Vagina (tissue), 2 donors: ENCODE measurements at regions not wholly inside any gene's neighbourhood (a gene's known extent, or its start where the extent isn't known, plus 50 kb on each side); places are given as distances from the start of the nearest gene placed in this dataset.

Experiments used
- CTCF ChIP-seq, 3 experiments: fragments of 450-650 bp in 2 of 3; fragments of 200-600 bp in 1 of 3; sonication (generic) in 1 of 3; IDR thresholded peaks; one replicate each; pipeline ENCODE4 v1.5.1; 2017 to 2019; ENCODE audit warnings: antibody characterized with exemption in 3 of 3, mild to moderate bottlenecking in 2 of 3, moderate library complexity in 2 of 3
- POLR2A ChIP-seq, 2 donors: fragments of 450-650 bp; IDR thresholded peaks; one replicate each; pipeline ENCODE4 v1.6.1; 2017; ENCODE audit warnings: antibody characterized with exemption in 2 of 2, mild to moderate bottlenecking in 2 of 2, moderate library complexity in 2 of 2
- POLR2AphosphoS5 ChIP-seq, 2 donors: sonication (generic); formaldehyde crosslinking; IDR thresholded peaks; one replicate each; pipeline ENCODE4 v1.9.0; 2017; ENCODE audit warnings: antibody characterized with exemption in 2 of 2, mild to moderate bottlenecking in 2 of 2, low read depth in 1 of 2; ENCODE audit not compliant: insufficient read depth in 1 of 2

GRCh38 chr5:50990296-50990924 lies 324.0 kb downstream of the PARP8 start:
- no peak for TF ChIP-seq POLR2A (IDR thresholded peaks at IDR 0.05)
- no peak for TF ChIP-seq CTCF (IDR thresholded peaks at IDR 0.05)
- no peak for TF ChIP-seq POLR2AphosphoS5 (IDR thresholded peaks at IDR 0.05; ENCODE audit: insufficient read depth in 1 of 2, low read depth in 1 of 2)
